ENCODE measurements at regions not wholly inside any gene's neighbourhood (a gene's known extent, or its start where the extent isn't known, plus 50 kb on each side); places are given as distances from the start of the nearest gene placed in this dataset.

GRCh38 chr1:228921481-228921880 is 186.2 kb downstream of the RHOU start:
- no peak for TF ChIP-seq CTCF (IDR thresholded peaks at IDR 0.05)
- no peak for TF ChIP-seq POLR2A (IDR thresholded peaks at IDR 0.05)
- no peak for TF ChIP-seq POLR2AphosphoS5 (IDR thresholded peaks at IDR 0.05)

Measured in breast epithelium (tissue), 3 donors.